Body of pancreas (tissue), 4 donors: ENCODE measurements at regions not wholly inside any gene's neighbourhood (a gene's known extent, or its start where the extent isn't known, plus 50 kb on each side); places are given as distances from the start of the nearest gene placed in this dataset.

ENCODE experiments used
- CTCF ChIP-seq, 7 experiments: fragments of 450-650 bp in 4 of 7; fragments of 200-600 bp in 3 of 7; sonication (generic) in 3 of 7; IDR thresholded peaks; one replicate each; pipeline ENCODE4 v1.5.1; 2016 to 2019; ENCODE audit warnings: antibody characterized with exemption in 7 of 7
- POLR2A ChIP-seq, 3 donors: fragments of 450-650 bp; IDR thresholded peaks; one replicate each; pipeline ENCODE4 v1.6.1; 2016; ENCODE audit warnings: antibody characterized with exemption in 3 of 3, mild to moderate bottlenecking in 2 of 3

GRCh38 chr10:44245601-44245938 is 139.3 kb downstream of the CXCL12 start:
- no peak for TF ChIP-seq POLR2A (IDR thresholded peaks at IDR 0.05)
- TF ChIP-seq CTCF (IDR thresholded peaks at IDR 0.05), result no peak
